NB4 (cell line): ENCODE measurements at regions not wholly inside any gene's neighbourhood (a gene's known extent, or its start where the extent isn't known, plus 50 kb on each side); places are given as distances from the start of the nearest gene placed in this dataset.

Experiments
- DNase-seq: peaks from one replicate; pipeline ENCODE4 v3.0.0; 2010; ENCODE audit warnings: low read depth
- H3K4me3 ChIP-seq: one replicate; pipeline ENCODE4 v1.5.1; 2011; ENCODE audit warnings: mild to moderate bottlenecking, low read depth, low read length, moderate library complexity
- CTCF ChIP-seq: IDR thresholded peaks from one replicate; pipeline ENCODE4 v1.5.1; 2012; ENCODE audit warnings: low read depth, low read length
- MAX ChIP-seq: IDR thresholded peaks from 2 replicates; pipeline ENCODE4 v1.6.1; 2011; ENCODE audit warnings: low read depth, low read length
- MYC ChIP-seq: IDR thresholded peaks from 2 replicates; pipeline ENCODE4 v1.6.1; 2011; ENCODE audit warnings: low read depth, low read length
- POLR2A ChIP-seq: IDR thresholded peaks from 2 replicates; pipeline ENCODE4 v1.6.1; 2011; ENCODE audit warnings: mild to moderate bottlenecking; ENCODE audit not compliant: insufficient read length; ENCODE audit errors: extremely low read depth

GRCh38 chr2:145302886-145303285, 783.0 kb upstream of the ZEB2 start:
- no peak for TF ChIP-seq MYC
- no peak for TF ChIP-seq CTCF
- no peak for TF ChIP-seq MAX
- TF ChIP-seq POLR2A, result no peak
- no peak for DNase-seq
- H3K4me3 ChIP-seq, result no peak overlapping the region

DNA sequence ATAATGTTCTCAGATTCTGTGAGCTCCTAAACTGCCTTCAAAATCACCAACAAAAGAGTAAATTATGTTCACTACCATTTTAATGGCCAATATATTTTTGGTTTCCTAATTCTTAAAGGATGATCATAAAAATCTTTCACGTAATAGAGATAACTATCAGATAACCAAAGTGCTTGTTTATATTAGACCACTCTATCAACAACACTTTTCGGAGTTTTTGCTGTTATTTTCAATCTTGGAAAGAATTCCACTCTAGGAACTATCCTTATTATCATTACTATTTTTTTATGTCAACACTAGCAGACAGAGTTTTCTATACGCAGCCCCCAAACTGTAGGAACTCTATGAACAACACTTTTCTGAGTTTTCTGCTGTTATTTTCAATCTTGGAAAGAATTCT, 782.5 kb upstream of the ZEB2 start:
- H3K4me3 ChIP-seq, result no peak overlapping the region
- TF ChIP-seq POLR2A (no peak), MAX (no peak), CTCF (no peak)
- no peak for DNase-seq

- no peak for DNase-seq
- TF ChIP-seq POLR2A (no peak), MYC (no peak), MAX (no peak), CTCF (no peak)
- H3K4me3 ChIP-seq, result no peak overlapping the region
Observed at GRCh38 chr2:145299368-145299767, 779.4 kb upstream of the ZEB2 start.

- no peak overlapping the region for H3K4me3 ChIP-seq
- no peak for DNase-seq
- TF ChIP-seq MAX (no peak), MYC (no peak), CTCF (no peak), POLR2A (no peak)
Observed at GRCh38 chr2:145292166-145292565, 772.2 kb upstream of the ZEB2 start.

DNA sequence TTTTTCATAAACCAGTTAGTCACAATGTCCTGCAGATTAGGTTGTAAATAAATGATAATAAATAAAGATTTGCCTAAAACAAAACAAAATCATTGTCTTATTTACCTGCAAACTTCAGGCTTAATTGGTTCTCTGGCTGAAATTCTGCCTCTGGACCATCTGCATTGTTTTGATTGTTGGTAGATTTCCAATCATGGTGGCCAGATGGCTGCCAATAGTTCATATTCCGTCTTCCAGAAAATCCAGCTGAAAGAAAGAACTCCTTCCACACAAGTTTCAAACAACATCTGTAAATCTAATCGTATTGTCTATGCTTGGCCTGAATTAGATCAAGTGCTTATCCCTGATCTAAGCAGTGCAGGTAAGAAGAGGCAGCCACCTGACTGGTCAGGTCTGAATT, 771.1 kb upstream of the ZEB2 start:
- H3K4me3 ChIP-seq, result no peak overlapping the region
- TF ChIP-seq MYC, result no peak
- no peak for TF ChIP-seq MAX
- no peak for TF ChIP-seq POLR2A
- TF ChIP-seq CTCF, result no peak
- DNase-seq, result no peak

- DNase-seq, result no peak
- no peak for TF ChIP-seq MAX
- TF ChIP-seq CTCF, result no peak
- no peak for TF ChIP-seq POLR2A
- TF ChIP-seq MYC, result no peak
- no peak overlapping the region for H3K4me3 ChIP-seq
Observed at GRCh38 chr2:145289946-145290345, 770.0 kb upstream of the ZEB2 start.
